HG03520 (cell line): ENCODE measurements at regions not wholly inside any gene's neighbourhood (a gene's known extent, or its start where the extent isn't known, plus 50 kb on each side); places are given as distances from the start of the nearest gene placed in this dataset.
"Not testable (repeated sequence)": the region's sequence is repeated elsewhere in the genome, so short reads cannot be mapped to it uniquely, and the experiment has no call there.

Source experiments
- ATAC-seq: cut with Tn5 transposase; IDR thresholded peaks from one replicate; pipeline ENCODE4 v1.9.1; 2021; ENCODE audit warnings: mild to moderate bottlenecking, moderate library complexity; ENCODE audit not compliant: unreplicated experiment

DNA sequence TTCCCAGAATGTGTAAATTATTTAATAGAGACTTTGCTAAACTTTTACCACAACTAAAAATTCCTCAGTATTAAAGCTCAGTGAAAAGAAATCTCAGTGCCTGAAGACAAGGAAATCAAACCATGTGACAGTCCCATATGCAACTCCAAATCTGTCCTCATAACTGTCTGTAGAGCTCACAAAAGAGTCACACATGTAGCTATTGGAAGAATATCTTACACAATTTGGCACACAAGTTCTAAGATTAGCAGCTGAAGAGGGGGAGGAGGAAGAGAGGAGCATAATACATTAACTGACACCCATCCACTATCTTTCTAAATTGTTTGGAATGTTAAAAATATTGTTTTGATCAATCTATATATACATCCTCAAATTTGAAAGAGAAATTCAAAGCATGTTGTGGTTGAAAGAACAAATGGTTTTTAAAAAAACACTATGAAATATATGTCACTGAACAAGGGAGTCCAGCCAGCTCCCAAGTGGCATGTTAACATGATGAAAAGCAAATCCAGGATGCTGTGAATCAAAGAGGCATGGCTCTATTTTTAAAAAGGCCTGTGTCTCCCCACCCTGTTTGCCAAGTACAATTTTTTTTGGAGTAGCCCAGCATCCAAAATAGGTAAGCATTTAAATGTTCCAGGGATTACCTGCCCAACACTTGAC is 126.3 kb upstream of the NANOGP8 start:
- ATAC-seq, result no peak

DNA sequence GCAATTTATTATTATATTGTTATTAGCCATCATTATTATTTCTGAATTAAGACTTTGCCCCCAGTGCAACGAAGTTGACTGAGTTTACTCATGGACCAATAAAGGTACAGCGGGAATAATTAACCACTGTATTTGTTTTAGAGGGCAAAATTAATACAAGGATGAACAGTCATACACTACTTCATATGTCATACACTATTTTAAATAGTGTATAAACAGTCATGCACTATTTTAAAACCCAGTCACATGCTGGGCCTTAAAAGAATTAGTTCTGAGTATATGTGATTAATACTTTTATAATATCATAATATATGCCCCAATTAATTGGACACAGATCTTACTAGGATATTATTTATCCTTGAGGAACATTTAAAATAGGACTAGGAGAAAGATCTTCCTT is 125.3 kb upstream of the NANOGP8 start:
- ATAC-seq, result no peak

DNA sequence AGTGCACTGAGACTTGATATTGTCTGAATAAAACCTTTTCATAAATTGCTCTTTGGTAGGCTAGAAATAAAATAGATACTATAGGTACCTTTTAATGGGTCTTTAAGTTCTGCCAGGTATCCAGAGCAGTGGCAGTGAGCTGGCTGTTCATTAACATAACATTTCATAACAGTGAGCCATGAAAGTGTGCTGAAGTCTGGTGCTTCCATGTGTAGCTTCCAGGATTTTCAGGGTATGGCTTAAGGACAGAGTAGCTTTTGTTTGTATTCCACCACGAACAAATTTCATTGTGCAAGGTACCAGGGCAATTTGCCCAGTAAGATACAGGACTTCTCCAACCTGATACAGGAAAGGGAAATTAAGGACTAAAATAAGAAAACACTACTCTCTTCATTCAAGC is 124.7 kb upstream of the NANOGP8 start:
- ATAC-seq, result no peak

- ATAC-seq, result no peak
These were observed 123.3 kb upstream of the NANOGP8 start for GRCh38 chr15:35208353-35208752.

DNA sequence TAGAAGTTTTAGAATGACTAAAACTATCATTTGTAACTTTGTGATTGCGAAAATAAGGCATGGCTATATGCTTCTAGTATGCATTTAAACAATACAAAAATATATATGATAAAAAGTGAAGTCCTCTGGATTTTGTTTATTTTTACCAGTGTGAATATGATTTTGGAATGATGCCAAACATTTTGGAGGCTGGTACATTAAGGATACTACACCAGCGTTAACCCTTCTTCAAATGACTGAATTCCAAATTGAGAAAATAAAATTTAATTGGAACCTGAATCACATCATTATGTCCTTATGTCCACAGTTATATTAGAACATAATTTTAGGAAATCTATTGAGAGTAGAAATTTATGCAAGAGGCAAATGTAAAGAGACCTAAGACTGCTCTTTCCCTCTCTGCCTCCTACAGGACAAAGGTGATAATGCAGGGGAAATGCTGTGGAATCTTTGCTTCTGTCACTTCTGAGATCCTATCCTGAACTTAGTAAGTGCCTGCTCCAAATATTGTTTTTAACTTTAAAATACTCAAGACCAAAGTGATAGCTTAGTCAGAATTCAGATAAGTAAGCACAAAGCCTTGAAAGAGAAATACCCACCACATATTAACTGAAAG is 121.1 kb upstream of the NANOGP8 start:
- ATAC-seq, result no peak

DNA sequence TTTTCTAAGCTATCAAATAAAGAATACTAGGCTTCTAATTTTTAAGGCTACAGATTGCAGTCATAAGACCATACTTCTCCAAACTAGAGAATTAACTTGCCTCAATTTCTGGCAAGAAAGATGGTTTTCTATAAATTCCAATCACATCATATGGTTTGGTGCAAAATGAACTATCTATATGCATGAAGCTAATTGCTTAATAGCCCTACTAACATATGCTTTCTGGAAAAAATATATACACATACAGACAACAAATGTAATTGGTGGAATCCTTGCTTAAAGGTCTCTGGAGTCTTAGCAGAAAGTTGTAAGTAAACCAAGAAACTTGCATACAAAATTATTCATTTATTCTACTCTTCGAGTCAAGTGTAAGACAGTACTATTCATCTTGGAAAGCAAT is 113.1 kb upstream of the NANOGP8 start:
- no peak for ATAC-seq

DNA sequence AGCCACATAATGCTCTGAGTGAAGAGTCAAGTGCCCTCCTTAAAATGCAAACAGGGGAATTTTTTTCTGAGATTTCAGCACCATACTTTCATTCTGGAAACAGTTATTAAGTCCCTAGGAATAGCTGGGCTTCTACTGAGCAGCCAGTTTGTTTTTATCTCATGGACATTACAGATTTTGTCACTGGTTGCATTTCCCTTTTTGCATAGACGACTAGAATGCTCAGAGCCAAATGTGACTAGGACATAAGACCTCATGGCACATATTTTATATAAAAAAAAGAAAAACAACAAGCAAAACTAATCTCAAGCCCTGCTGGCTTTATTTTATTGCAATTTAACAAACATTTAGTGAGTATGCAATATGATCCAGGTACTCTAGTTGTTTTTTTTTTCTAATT is 112.7 kb upstream of the NANOGP8 start:
- ATAC-seq, result no peak

DNA sequence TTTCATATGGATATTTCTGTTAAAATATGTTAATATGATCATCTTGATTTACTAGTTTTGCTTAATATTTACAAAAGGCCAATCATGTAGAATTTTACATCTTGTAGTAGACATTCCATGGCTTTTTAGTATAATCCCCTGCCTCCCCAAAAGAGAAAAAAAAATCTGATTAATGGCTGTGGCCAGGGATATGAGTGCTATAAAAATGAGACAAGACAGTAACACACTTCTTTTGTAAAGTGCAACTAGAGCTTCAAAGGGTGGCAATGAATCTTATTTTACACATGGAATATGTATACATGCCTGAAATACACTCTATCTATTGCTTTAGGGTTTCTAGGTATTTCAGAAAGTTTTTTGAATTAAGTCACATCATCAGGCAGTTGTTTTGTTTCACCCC is 112.2 kb upstream of the NANOGP8 start:
- no peak for ATAC-seq

GRCh38 chr15:35196273-35196672 is 111.2 kb upstream of the NANOGP8 start:
- no peak for ATAC-seq

DNA sequence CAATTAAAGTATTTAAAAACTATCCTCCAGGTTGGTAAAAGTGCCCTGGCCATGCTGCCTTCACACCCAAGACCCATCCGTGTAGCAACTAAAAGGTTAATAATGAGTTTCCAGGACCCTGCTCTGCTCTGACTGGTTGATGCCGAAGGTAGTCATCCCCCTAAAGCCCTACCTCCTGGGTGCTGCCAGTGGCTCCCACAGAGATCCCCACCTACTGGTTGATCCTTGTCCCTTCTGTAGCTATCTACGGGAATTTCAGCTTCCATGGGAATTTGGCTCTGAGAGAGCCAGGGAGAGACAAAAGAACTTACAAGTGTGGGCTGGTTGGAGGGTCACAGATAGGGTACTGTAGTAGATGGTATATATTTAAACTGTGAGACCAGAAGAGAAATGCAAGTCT is 110.6 kb upstream of the NANOGP8 start:
- no peak for ATAC-seq

DNA sequence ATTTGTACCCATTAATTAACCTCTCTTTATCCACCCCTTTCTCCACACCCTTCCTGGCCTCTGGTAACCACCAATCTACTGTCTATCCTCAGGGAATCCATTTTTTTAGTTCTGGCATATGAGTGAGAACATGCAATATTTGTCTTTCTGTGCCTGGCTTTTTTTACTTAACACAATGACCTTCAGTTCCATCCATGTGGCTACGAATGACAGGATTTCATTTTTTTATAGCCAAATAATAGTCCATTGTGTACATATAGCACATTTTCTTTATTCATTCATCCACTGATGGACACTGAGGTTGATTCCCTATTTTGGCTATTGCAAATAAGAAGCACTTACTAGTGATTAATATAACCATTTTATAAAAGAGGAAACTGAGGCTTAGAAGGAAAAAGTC is 109.9 kb upstream of the NANOGP8 start:
- ATAC-seq, result no peak

DNA sequence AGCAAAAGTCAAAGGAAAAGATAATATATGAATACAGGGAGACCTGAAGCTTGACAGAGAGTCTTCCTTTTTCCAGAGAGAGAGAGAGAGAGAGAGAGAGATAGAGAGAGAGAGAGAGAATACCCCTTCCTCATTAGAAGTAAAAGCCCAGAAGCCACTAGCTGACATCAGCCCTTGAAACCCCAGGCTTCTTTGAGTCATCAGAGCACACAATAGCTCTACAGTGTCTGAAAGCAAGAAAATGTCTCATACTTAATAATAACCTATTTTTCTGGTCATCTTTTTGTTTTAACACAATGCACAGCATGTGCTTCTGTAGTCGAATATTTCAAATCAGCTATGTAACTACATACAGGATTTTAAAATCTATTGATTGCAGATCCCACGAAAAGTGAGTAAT is 109.2 kb upstream of the NANOGP8 start:
- ATAC-seq, result no peak

DNA sequence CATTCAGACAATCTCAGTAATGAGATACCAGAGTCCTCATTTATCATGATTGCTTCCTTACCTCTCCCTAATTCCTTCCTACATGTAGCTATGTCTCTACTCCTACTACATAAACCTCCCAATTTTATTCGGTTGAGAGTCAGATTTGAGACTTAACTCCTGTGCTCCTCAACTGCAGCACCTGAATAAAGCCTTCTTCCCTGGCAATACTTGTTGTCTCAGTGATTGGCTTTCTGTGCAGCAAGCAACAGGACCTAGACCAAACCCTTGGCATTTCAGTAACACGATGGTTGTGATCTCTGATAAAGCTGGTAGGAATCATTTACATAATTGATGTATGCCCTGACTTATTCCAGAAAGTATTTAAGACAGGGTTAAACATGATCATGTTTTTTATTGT is 106.7 kb upstream of the NANOGP8 start:
- no peak for ATAC-seq

DNA sequence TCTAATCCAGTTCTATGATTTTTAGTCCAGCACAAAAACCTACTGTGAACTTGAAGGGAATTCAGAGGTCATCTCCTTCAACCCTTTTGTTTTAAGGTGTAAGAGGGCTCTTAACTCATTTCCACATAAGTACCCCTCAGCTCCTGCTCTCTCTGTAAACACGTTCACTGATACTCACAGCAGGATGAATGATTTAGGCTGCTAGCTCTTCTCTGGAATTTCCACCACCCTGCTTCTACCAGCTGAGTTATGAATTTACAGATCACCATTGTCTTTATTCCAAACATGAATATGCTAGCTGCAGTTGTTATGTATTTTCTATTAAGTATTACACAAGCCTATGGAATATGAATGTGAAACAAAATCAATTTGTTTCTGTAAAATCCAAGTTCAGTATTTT is 101.3 kb upstream of the NANOGP8 start:
- no peak for ATAC-seq

GRCh38 chr15:35184646-35185045 is 99.6 kb upstream of the NANOGP8 start:
- ATAC-seq, result no peak

GRCh38 chr15:35182841-35183479 is 97.9 kb upstream of the NANOGP8 start:
- peak; percentile 57 for ATAC-seq

- ATAC-seq, result peak; percentile 83
These were observed 96.4 kb upstream of the NANOGP8 start for GRCh38 chr15:35181538-35181937.

DNA sequence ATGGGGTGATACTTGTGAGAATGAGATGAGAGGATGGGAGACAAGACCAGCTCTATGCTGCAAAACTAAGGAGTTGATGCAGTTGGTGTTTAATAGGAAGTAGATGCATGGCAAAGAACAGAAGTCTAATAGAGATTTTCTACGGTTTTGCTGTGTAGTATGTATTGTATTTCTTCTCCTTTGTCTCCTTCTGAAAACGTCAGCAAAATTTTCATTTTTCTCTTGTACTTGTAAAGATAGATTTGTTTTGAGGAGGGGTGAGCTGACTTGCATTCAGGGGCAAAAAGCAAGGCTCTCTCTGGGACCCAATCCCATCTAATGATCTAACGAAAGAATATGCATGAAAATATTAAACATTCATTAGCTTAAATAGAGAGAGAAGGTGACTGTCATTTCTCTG is 94.6 kb upstream of the NANOGP8 start:
- no peak for ATAC-seq

- not testable (repeated sequence) for ATAC-seq
These were observed 93.1 kb upstream of the NANOGP8 start for GRCh38 chr15:35178186-35178585.

- no peak for ATAC-seq
These were observed 89.9 kb upstream of the NANOGP8 start for GRCh38 chr15:35174948-35175347.

- ATAC-seq, result no peak
These were observed 88.5 kb upstream of the NANOGP8 start for GRCh38 chr15:35173444-35174118.

DNA sequence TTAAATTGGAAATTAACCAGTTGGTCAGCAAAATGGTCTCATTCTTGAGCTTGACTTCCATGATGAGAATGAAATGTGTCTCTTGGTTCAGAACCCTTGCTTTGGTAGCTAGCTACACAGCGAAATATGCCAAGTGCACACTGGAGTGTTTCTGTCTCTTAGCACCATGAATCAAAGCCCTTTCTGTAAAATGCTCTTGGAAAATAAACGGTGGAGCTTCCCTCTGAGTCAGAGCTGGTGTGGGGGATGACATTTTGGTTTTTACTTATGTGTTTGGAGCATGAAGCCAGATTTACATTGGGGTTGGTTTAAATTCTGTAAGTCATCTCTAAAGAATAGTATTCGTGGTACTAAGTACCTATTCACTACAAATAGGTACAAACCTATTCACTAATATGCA is 85.1 kb upstream of the NANOGP8 start:
- ATAC-seq, result no peak
